Activated T-helper 1 cell treated with anti-CD3 and anti-CD28 coated beads, Interleukin-2, amount 50 U/mL, for 16 hours (primary cell): ENCODE measurements at regions not wholly inside any gene's neighbourhood (a gene's known extent, or its start where the extent isn't known, plus 50 kb on each side); places are given as distances from the start of the nearest gene placed in this dataset.
"Not testable (repeated sequence)": the region's sequence is repeated elsewhere in the genome, so short reads cannot be mapped to it uniquely, and the experiment has no call there.

ENCODE experiments used
- DNase-seq, 2 donors: peaks; one replicate each; pipeline ENCODE4 v3.0.0-alpha.2; 2020; ENCODE audit warnings: low read depth in 1 of 2, low spot score in 1 of 2

DNA sequence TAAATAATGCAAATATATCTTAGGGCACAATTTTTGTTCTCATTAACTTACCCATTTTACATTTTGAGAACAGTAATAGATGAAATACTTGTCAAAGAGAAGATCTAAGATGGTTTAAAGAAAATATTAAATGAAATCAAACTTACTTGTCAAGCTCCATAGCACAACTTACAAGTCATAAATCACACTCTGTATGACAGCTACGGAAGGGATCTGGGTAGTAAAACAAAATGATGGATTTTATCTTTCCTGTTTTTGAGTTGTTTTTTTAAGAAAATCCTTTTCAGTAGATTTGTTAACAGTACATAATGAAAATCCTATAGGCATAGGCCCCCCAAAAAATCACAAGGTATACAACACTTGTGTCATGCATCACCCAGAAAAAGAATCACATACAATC lies 84.4 kb upstream of the ANTXRL start:
- not testable (repeated sequence) for DNase-seq

DNA sequence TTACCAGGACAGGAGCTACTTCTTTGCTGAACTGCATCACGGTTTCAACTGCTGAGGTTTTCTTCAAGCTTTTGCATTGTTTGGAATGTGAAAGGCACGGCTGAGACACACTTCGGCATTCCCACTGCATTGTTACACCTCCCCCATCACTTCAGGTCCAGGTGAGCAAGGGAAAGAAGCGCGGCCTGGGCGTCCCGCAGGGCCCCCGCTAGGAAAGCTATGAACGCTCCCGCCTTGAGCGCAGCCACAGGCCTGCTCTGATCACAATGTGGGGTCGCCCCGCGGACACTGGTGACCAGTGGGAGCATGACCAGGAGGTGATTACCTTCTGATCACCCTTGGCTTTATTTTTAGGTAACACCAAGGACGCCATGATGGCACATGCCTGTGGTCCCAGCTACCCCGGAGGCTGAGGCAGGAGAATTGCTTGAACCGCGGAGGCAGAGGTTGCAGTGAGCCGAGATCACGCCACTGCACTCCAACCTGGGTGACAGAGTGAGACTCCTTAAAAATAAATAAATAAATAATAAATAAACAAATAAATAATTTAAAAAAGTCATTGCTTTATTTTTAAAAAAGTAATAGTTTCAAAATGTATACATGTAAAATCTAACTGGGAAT lies 82.2 kb upstream of the ANTXRL start:
- not testable (repeated sequence) for DNase-seq

DNA sequence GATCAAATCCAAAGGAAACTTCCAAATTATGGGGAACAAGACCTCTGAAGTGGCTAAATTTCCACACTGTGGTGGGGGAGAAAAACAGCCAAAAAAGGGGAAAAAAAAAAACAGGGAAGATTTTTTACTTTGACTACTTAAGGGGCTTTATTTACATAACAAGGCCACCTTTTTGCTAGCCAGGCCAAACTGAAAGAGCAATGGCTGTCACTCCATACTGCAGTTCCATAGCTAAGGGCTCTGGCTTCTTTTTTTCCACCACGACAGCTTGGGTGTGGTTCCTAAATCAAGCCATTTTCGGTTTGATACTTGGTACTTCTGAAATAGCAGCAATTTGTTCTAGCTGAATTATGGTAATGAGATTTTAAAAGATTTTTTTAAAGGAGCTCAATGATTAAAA lies 76.4 kb upstream of the ANTXRL start:
- DNase-seq: not testable (repeated sequence)

DNA sequence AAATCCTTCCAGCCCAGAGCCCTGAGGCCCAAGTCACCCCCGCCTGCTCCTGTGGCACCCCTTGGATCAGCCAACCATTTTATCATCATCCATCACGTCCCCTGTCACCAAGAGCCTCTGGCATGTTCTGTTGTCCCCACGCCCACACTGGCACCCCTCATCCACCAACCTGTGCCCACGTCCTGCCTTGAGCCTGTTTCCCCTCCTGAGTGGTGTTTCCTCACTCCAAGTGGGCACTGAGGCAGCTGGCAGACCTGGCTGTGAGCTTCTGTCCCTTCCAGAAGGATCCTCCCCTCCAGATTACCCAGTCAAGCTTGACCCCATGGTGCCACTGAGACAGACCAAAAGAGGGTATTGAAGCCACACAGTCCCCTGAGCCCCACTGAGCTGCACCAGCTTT lies 71.4 kb upstream of the ANTXRL start:
- no peak for DNase-seq

DNA sequence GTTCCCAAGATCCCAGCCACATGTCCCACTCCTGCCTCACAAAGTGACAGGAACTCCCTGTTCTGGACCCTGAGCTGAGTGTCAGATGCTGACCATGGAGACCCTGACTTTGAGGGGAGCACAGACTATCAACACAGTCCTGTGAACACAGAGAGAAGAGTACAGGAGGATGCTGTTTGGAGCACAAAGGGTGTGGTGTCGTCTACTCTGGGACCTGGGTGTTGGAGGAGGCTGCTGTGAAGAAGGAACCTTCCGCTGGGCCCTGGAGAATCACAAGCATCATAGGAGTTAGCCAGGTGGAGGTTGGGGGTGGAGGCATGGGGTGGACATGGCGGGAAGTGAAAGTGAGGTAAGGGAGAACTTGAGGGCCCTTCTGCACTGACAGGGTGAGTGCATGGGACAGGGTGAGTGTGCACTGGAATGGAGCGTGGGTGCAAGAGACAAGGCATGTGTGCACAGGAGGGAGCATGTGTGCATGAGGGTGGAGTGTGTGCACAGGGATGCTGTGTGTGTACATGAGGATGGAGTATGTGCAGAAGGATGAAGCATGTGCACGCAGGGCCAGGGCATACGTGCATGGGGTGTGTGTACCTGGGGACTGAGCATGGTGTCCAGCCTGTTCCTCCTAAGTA lies 70.7 kb upstream of the ANTXRL start:
- DNase-seq: no peak

DNA sequence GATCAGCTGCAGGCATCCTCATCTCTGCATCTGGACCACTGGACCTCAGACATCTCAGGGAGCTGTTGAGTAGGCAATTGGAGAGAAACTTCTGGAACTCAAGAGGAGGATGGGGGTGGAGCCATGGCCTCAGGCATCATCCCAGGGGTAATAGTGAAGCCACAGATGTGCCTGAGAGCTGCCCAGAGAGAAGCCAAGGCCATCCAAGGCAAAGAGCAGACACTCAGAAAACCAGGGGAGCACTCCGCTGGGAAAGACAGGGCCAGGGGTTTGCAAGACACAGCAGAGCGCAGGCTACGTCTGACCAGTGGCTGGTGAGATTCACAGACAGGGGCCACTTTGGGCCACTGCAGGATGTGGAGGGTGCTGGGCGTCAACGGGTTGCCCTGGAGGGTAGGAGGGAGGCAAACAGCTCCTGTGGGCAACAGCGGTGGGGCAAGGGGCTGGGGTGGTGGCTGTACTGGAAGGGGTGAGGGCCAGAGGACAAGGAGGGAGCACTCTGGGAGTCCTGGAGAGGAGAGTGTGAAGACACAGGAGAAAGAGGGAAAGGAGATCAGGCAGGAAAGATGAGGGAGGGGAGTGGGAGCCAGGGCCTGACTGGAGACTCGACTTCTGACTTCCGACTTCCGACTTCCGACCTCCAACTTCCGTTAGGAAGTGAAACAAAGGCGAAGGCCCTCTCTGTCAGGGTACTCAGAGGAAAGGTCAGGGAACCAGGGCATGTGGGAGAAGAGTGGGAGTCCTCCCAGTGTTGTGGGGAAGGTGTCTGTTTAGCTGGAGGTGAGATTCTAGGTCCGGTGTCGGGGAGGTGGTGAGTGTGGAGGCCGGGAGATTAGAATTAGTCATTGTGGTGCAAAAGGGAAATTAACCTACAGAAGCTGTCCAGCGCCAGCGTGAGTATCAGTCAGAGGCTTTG lies 69.7 kb upstream of the ANTXRL start:
- no peak for DNase-seq

DNA sequence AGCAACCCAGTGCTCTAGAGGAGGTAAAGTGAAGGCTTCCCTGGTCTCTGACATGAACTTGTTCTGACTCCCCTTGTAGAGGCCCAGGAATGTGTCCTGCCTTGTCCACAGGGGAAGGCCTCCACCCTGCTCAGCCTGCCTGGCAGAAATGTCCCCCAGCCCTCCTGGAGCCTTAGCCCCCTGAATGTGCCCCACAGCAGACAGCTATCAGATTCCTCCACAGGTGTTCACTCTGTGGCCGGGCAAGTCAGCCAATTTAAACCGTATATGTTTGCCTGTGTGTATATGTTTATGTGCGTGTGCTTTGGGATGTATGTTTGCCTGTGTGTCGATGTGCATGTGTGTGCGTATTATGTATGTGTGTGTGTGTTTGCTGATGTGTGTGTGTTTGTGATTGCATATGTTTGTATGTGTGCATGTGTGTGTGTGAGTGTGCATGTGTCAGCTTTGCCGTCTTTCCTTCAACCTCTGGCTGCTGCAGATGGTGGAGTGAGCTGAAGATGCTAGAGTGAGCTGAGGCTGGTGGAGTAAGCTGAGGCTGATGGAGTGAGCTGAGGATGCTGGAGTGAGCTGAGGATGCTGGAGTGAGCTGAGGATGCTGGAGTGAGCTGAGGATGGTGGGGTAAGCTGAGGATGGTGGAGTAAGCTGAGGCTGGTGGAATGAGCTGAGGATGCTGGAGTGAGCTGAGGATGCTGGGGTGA lies 68.9 kb upstream of the ANTXRL start:
- no peak for DNase-seq

DNA sequence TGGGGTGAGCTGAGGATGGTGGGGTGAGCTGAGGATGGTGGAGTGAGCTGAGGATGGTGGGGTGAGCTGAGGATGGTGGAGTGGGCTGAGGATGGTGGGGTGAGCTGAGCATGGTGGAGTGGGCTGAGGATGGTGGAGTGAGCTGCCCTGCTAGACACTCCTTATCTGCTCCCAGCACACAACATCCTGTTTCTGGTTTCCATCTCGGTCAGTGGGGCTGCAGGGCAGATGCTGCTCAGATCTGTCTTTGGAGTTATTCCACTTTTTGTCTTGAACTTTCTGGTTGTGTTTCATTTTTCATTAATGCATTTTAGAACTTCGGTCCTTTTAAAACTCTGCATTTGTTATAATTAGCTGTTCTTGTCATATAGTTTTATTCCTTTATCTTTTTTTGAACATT lies 67.9 kb upstream of the ANTXRL start:
- no peak for DNase-seq

DNA sequence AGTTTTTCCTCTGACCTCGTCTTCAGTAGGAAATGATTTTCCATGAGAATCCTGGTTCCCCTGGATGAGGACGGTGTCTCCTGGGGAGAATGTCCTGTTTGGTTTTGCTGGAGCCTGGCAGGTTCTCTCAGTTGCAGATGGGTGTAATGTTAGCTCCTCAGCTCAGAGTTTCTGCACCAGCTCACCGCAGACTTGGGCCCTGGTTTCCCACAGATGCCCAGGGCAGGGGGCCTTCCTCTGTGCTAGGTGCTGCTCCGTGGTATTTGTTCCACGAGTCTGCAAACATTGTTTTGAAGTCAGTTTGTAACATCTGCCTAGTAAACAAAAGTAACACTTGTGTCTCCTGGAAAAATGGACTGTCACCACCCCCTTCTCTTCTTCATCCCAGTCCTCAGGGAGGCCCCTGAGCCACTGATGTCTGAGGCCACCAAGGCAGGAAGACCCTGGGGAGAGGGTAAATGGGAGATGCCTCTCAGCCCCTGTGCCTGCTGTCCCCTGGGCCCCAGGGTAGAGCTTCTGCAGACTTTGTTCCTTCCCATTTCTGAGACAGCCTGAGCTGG lies 67.3 kb upstream of the ANTXRL start:
- not testable (repeated sequence) for DNase-seq

DNA sequence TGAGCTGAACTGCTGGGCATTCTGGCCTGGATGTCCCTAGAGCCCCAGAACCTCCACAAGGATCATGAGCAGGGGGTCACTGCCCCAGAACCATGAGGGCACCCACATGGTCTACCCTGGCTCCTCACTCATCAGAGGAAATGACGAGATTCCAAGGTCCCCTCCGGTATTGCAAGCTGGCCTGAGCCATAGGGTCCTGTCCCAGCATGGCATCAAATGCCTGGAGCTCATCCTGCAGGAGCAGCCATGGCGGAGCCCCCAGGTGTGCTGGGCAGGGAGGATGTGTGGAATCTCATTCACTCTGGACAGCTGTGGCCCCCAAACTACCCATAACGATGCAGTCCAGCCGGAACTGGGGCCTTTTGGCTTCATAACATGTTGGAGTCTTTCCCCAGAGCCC lies 66.6 kb upstream of the ANTXRL start:
- no peak for DNase-seq

DNA sequence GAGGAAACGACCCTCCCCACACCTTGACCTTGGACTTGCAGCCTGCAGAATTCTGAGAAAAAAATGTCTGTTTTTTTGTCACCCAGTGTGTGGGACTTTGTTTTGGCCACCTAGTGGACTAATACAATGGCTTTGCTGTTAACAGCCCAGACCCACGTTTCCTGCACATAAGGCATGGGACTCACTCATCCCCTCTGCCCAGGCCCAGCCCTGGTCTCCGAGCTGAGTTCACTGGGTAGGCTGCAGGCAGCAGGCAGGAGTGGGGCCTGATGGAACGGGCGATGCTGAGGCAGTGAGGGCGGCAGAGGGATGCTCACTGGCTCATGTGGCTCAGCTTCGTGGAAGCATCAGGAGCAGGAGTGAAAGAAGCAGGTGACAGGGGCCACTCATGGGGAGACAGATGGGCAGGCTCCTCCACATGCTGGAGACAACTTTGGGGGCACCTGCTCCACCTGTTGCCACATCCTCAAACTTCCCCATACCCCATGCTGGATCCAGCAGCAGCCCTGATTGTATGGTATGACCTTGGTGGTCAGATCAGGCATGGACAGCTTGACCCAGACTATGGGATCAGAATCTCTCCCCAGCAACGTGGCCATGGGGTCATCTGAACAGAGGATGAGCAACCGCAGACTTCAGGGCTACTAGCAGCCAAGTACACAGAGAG lies 65.8 kb upstream of the ANTXRL start:
- DNase-seq: no peak

DNA sequence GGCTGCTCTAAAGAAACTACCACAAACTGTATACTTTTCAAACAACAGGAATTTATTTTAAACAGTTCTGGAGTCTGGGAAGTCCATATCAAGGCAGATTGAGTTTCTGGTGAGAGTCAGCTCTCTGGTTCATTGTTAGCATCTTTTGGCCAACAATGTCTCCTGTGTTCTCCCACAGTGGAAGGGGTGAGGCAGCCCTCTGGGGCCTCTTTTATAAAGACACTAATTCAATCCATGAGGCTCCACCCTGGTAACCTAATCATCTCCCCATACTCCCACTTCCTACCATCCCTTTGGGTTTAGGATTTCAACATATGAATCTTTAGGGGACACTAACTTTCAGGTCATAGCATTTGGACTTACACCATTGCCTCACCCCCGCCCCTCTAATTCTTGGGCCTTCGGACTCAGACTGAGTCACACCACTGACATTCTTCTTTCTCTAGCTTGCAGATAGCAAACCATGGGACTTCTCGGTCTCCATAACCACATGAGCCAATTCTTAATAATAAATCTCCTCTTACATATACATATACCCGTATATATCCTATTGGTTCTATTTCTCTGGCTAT lies 64.3 kb upstream of the ANTXRL start:
- no peak for DNase-seq

DNA sequence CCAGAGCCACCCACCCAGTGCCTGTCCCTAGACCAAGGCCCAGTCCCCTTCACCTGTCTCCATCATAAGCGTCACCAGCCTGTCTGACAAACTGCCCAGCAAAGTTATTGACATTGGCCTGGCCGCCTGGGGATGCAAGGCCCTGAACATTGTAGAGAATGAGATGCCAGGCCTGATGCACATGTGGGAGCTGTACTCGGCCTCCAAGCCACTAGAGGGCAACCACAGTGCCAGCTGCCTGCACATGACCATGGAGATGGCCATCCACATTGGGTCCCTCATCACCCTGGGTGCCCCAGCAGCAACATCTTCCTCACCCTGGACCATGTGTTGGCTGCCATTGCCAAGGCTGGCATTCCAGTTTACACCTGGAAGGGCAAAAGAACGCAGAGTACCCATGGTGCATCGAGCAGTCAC lies 63.7 kb upstream of the ANTXRL start:
- DNase-seq: no peak

DNA sequence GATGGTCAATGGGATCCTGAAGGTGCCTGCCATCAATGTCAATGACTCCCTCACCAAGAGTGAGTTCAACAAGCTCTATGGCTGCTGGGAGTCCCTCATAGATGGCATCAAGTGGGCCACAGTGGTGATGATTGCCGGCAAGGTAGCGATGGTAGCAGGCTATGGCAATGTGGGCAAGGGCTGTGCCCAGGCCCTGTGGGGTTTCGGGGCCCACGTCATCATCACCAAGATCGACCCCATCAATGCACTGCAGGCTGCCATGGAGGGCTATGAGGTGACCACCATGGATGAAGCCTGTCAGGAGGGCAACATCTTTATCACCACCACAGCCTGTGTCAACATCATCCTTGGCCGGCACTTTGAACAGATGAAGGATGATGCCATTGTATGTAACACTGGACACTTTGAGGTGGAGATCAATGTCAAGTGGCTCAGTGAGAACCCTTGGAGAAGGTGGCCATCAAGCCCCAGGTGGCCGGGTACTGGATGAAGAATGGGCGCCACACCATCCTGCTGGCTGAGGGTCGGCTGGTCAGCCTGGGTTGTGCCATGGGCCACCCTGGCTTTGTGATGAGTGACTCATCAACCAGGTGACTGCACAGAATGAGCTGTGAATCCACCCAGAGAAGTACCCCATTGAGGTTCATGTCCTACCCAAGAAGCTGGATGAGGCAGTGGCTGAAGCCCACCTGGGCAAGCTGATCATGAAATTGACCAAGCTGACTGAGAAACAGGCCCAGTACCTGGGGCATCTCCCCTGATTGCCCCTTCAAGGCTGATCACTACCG lies 63.0 kb upstream of the ANTXRL start:
- DNase-seq: no peak

DNA sequence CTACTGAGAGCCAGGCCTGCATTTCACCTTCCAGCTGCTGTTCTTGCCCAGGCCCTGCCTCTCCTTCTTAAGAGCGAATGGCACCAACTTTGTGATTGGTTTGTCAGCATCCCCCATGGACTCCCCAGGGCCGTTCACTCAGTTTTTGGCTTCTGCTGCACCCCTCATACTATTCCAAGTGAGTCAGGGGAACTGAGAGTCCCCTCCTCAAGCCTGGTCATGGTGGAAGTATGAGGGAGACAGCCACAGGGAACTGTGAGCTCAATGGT lies 62.4 kb upstream of the ANTXRL start:
- DNase-seq: no peak

DNA sequence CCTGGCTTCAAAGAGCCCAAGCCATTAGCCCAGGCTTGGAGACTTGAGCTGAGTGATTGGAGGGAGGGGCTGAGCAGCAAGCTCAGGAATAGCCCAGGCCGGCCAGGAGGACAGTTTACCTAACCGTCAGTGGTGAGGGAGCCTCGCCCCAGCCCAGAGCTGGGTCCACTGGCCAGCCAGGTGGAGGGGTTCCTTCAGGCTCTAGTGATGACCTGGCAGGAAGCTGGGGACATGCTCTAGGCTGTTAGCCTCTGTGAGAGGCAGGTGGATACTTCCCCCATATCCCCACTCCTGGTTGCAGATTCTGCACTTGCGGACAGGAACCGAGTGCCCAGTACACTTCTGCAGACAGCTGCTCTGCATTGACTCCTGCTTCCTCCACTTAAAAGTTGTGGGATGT lies 61.2 kb upstream of the ANTXRL start:
- DNase-seq: no peak

DNA sequence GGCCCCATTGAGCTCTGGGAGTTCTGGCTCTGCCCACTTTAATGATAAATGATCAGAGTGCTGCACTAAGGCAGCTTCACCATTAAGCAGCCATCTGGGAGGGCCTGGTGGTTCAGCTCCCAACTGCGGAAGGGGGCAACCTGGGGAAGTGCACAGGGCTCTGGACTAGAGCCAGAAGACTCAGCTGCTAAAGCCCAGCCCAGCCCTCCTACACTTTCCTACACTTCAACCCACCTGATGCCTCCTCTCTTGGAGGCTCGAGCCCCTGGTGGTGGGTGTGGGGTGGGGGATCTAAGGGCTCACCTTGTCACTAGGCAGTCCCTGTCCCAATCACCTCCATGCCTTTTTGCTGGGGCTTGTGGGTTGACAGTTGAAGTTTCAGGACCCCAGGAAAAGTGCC lies 60.6 kb upstream of the ANTXRL start:
- no peak for DNase-seq

DNA sequence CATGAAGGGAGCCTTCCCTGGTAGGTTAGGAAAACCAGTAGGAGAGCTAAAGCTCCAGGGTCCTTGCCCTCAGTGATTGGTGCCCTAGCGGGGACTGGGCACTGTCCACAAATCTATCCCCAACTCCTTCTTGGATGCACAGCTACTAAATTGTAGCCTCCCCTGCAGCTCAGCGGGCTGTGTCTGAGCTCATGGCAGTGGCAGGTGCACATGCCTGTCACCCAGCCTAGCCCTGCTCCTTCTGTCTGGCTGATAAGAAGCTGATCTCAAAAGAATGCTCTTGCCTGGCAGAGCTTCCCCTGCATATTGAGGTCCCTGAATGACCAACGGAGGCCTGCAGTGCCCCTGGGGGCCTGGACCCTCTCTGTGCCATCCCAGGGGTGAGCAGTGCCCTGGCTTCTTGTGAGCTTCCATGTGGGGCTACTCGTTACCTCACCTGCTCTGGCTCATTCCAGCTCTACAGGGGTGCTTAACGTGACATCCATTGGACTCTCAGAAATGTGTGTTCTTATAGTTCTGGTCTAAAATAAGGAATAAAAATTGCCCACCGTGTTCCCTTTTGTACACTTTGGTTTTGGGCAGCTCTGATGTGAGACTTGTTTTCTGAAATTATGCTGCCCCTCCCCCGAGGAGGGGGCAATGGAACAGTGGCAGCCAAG lies 59.8 kb upstream of the ANTXRL start:
- no peak for DNase-seq

DNA sequence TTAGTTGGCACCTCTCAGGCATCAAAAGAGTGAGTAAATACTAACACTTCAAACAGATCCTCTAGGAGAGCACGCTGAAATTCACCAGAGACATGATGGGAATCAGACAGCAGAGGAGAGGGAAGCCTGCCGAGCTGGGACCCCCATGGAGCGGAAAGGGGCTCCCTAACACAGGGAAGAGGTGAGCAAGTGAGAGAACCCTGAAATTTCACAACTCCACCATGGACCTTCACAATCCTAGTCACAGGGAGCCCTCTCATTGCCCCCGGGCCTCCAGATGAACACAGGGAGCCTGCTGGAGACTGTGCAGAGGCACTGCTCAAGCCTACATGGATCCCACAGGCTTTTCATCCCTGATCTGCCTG lies 59.2 kb upstream of the ANTXRL start:
- no peak for DNase-seq
